ENCODE measurements at regions not wholly inside any gene's neighbourhood (a gene's known extent, or its start where the extent isn't known, plus 50 kb on each side); places are given as distances from the start of the nearest gene placed in this dataset.

DNA sequence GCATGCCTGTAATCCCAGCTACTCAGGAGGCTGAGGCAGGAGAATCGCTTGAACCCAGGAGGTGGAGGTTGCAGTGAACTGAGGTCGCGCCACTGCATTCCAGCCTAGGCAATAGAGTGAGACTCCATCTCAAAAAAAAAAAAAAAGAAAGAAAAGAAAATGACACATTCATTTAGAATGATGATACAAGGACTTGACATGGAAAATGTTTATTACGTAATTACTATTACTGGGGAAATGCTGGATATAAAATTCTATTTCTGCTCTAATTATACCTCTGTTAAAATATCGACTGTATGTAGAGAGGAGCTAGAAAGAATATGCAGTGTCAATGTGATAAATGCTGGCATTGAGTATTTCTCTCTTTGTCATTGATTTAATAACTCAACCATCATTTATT is 54.7 kb upstream of the CTPS1 start:
- ATAC-seq (no peak), DNase-seq (ENCODE audit: extremely low read depth in 1 of 4, low spot score in 3 of 4) (no peak), FAIRE-seq (no peak)
- no peaks in the 10 kb centered on the region for H3K9me1 ChIP-seq (ENCODE audit: control insufficient read depth, insufficient read depth, low read length)
- no peaks in the 10 kb centered on the region for H3K36me3 ChIP-seq (ENCODE audit: control insufficient read depth, insufficient read depth, low read length)
- peaks cover 0 to 3% of the 10 kb centered on the region in 2 experiments; a peak in 2 of 5 replicates for H3K4me1 ChIP-seq (replicated peaks in 1 of 2; ENCODE audit: control insufficient read depth in 2 of 2, insufficient read depth in 2 of 2, low read length in 2 of 2)
- no peak overlapping the region for H3K4me2 ChIP-seq (ENCODE audit: insufficient read depth, low read length)
- H3K79me2 ChIP-seq (ENCODE audit: control insufficient read depth, insufficient read depth, low read length), result no peaks in the 10 kb centered on the region
- intact Hi-C loops (cut with micrococcal nuclease), result no loop called here
- H3K27me3 ChIP-seq (ENCODE audit: control insufficient read depth in 2 of 2, insufficient read depth in 2 of 2, low read length in 2 of 2), result peaks cover 5 to 9% of the 10 kb centered on the region in 2 experiments; a peak in 4 of 5 replicates
- no peaks in the 10 kb centered on the region for H4K20me1 ChIP-seq (replicated peaks; ENCODE audit: control insufficient read depth, insufficient read depth, low read length)
- no peak overlapping the region for H3K9ac ChIP-seq (ENCODE audit: insufficient read depth in 1 of 2, low read depth in 2 of 2, low read length in 2 of 2)
- no peak overlapping the region for H2AFZ ChIP-seq (ENCODE audit: low read depth, low read length)
- TF ChIP-seq CEBPG (CRISPR knock-in tag; IDR thresholded peaks at IDR 0.05) (no peak), CEBPG (tag; conservative IDR thresholded peaks at IDR 0.05 in 1 of 2, IDR thresholded peaks at IDR 0.05 in 1 of 2) (peak; percentile 46 to 71; a peak in 2 of 4 replicates), NRF1 (conservative IDR thresholded peaks at IDR 0.05 in 1 of 2, IDR thresholded peaks at IDR 0.05 in 1 of 2) (no peak), ZFP36 (IDR thresholded peaks at IDR 0.05; ENCODE audit: low read depth, low read length, partially characterized antibody) (no peak), ZBTB7A (IDR thresholded peaks at IDR 0.05; ENCODE audit: borderline replicate concordance, control insufficient read depth, low read depth, low read length) (no peak), TAF9B (IDR thresholded peaks at IDR 0.05; ENCODE audit: partially characterized antibody) (no peak), MIER1 (IDR thresholded peaks at IDR 0.05; ENCODE audit: low read depth) (no peak), CEBPB (tag; IDR thresholded peaks at IDR 0.05) (peak; percentile 73)
- TF ChIP-seq, protein P1, sequence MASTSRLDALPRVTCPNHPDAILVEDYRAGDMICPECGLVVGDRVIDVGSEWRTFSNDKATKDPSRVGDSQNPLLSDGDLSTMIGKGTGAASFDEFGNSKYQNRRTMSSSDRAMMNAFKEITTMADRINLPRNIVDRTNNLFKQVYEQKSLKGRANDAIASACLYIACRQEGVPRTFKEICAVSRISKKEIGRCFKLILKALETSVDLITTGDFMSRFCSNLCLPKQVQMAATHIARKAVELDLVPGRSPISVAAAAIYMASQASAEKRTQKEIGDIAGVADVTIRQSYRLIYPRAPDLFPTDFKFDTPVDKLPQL (IDR thresholded peaks at IDR 0.05; ENCODE audit: extremely low read depth, insufficient read length), result no peak
- H3K9me3 ChIP-seq (replicated peaks; ENCODE audit: control insufficient read depth, insufficient read depth, low read depth, low read length), result no peaks in the 10 kb centered on the region
- no peak overlapping the region for H3K27ac ChIP-seq (ENCODE audit: extremely low read depth, low read depth, low read length)
- no TSS peak for BruUV-seq (replicated peaks)
- CTCF ChIA-PET (ENCODE audit: low intra/inter-chr PET ratio), result no interaction called here
- POLR2A ChIA-PET, result interaction anchor here (0.6 to 1.8 kb wide), 4 partner anchors 8 to 159 kb away, joined by 3 to 6 read pairs (median 4); no protein-coding TSS in a partner anchor
- H3K4me3 ChIP-seq, result no peak overlapping the region
- in situ Hi-C loops (cut with MboI), result no loop called here
- 25% methylated on average over 3 of the region's 5 CpGs for WGBS (ENCODE audit: insufficient coverage, low coverage, missing lambda C conversion rate)

Data from K562 (cell line).